ENCODE measurements at regions not wholly inside any gene's neighbourhood (a gene's known extent, or its start where the extent isn't known, plus 50 kb on each side); places are given as distances from the start of the nearest gene placed in this dataset.

DNA sequence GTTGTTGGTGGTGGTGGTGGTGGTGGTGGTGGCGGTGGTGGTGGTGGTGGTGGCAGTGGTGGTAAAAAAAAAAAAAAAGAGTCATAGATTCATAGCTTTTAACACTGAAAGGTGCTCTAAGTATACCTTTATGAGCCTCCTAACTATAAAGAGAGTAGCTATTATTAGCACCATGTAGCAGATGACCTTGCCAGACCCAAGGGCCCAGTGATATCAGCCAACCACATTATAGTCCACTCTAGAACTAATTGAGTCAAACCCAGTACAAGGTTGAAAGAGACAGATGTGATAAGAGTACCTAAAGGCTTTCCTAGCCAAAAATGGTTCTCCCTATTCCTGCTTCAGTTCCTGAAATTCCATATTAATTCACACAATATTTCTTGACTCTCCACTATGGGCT lies 245.3 kb downstream of the HACE1 start:
- no peak for TF ChIP-seq POLR2A (IDR thresholded peaks at IDR 0.05)
- TF ChIP-seq, protein P1, sequence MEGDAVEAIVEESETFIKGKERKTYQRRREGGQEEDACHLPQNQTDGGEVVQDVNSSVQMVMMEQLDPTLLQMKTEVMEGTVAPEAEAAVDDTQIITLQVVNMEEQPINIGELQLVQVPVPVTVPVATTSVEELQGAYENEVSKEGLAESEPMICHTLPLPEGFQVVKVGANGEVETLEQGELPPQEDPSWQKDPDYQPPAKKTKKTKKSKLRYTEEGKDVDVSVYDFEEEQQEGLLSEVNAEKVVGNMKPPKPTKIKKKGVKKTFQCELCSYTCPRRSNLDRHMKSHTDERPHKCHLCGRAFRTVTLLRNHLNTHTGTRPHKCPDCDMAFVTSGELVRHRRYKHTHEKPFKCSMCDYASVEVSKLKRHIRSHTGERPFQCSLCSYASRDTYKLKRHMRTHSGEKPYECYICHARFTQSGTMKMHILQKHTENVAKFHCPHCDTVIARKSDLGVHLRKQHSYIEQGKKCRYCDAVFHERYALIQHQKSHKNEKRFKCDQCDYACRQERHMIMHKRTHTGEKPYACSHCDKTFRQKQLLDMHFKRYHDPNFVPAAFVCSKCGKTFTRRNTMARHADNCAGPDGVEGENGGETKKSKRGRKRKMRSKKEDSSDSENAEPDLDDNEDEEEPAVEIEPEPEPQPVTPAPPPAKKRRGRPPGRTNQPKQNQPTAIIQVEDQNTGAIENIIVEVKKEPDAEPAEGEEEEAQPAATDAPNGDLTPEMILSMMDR (IDR thresholded peaks at IDR 0.05) = no peak

Measured in testis (tissue), 2 donors.